Uterus (tissue), 2 donors: ENCODE measurements at regions not wholly inside any gene's neighbourhood (a gene's known extent, or its start where the extent isn't known, plus 50 kb on each side); places are given as distances from the start of the nearest gene placed in this dataset.
"Not testable (repeated sequence)": the region's sequence is repeated elsewhere in the genome, so short reads cannot be mapped to it uniquely, and the experiment has no call there.

Experiments
- POLR2A ChIP-seq, 2 donors: fragments of 450-650 bp; IDR thresholded peaks; one replicate each; pipeline ENCODE4 v1.6.1; 2016; ENCODE audit warnings: antibody characterized with exemption in 2 of 2, mild to moderate bottlenecking in 1 of 2, moderate library complexity in 1 of 2
- TF ChIP-seq, protein P1 (sequence below), 4 experiments: fragments of 200-600 bp in 2 of 4; fragments of 450-650 bp in 2 of 4; sonication (generic) in 2 of 4; IDR thresholded peaks; one replicate each; pipeline ENCODE4 v1.5.1; 2016 to 2019; ENCODE audit warnings: antibody characterized with exemption in 4 of 4, mild to moderate bottlenecking in 2 of 4, moderate library complexity in 1 of 4

DNA sequence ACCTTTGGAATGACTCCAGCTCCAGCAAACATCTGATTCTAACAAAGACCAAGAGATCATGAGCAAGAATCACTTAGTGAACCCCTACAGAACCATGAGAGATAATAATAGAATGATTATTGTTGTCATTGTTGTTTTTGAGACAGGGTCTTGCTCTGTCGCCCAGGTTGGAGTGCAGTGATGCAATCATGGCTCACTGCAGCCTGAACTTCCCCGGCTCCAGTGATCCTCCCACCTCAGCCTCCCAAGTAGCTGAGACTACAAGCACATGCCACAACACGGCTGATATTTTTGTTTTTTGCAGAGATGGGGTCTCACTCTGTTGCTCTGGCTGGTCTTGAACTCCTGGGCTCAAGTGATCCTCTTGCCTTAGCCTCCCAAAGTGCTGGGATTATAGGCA lies 69.4 kb upstream of the LYRM9 start:
- not testable (repeated sequence) for TF ChIP-seq POLR2A (IDR thresholded peaks at IDR 0.05)
- TF ChIP-seq, protein P1, sequence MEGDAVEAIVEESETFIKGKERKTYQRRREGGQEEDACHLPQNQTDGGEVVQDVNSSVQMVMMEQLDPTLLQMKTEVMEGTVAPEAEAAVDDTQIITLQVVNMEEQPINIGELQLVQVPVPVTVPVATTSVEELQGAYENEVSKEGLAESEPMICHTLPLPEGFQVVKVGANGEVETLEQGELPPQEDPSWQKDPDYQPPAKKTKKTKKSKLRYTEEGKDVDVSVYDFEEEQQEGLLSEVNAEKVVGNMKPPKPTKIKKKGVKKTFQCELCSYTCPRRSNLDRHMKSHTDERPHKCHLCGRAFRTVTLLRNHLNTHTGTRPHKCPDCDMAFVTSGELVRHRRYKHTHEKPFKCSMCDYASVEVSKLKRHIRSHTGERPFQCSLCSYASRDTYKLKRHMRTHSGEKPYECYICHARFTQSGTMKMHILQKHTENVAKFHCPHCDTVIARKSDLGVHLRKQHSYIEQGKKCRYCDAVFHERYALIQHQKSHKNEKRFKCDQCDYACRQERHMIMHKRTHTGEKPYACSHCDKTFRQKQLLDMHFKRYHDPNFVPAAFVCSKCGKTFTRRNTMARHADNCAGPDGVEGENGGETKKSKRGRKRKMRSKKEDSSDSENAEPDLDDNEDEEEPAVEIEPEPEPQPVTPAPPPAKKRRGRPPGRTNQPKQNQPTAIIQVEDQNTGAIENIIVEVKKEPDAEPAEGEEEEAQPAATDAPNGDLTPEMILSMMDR (IDR thresholded peaks at IDR 0.05): not testable (repeated sequence)
